Chondrocyte (in vitro differentiated cells): ENCODE measurements at regions not wholly inside any gene's neighbourhood (a gene's known extent, or its start where the extent isn't known, plus 50 kb on each side); places are given as distances from the start of the nearest gene placed in this dataset.

Experiments
- DNase-seq: peaks from one replicate; pipeline ENCODE4 v3.0.0; 2021; ENCODE audit warnings: mixed read lengths, low spot score
- H3K27ac Mint-ChIP-seq: one replicate; pipeline ENCODE4 v1.8.0; 2021; ENCODE audit warnings: mild to moderate bottlenecking, moderate library complexity, mixed read lengths; ENCODE audit not compliant: unreplicated experiment
- H3K27me3 Mint-ChIP-seq: 2 replicates; pipeline ENCODE4 v1.8.0; 2021; ENCODE audit warnings: low read depth, mixed read lengths
- H3K36me3 Mint-ChIP-seq: 2 replicates; pipeline ENCODE4 v1.8.0; 2021; ENCODE audit warnings: low read depth, mixed read lengths
- H3K4me1 Mint-ChIP-seq: 2 replicates; pipeline ENCODE4 v1.8.0; 2021; ENCODE audit warnings: low read depth, mild to moderate bottlenecking, mixed read lengths
- H3K4me3 Mint-ChIP-seq: one replicate; pipeline ENCODE4 v1.8.0; 2021; ENCODE audit warnings: mild to moderate bottlenecking, moderate library complexity, mixed read lengths; ENCODE audit not compliant: unreplicated experiment
- H3K9me3 Mint-ChIP-seq: 2 replicates; pipeline ENCODE4 v1.8.0; 2021; ENCODE audit warnings: low read depth, mixed read lengths
- TF ChIP-seq, protein P1 (sequence below): fragments of 200-600 bp; sonication (generic); IDR thresholded peaks from 2 replicates; pipeline ENCODE4 v1.5.0; 2021; ENCODE audit warnings: antibody characterized with exemption, mild to moderate bottlenecking, moderate library complexity

DNA sequence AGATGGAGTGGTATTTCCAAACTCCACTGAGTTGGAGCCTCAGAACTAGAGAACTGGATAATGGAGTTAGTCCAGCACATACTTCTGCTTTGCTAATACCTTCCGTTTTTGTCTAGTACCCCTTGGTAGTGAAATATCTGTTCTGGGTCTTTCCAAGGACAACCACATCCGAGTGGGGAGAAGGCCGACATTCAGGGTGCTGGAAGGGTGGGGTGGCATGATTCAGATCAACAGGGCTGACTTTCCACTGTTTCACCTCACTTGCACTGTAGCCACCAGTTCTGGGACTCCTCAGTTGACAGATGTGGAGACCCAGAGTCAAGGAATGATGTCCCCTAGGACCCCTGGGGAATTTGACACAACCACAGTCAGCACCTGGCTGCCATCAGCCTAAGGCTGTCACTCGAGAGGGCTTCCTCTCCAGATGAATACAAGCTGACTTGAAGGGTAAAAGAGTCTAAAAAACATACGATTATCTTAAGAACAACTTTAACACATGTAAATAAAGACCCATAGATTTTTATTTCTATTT, 84.8 kb upstream of the HNF1B start:
- Mint-ChIP-seq H3K27me3 (no peaks in the 10 kb centered on the region), H3K27ac (no peak overlapping the region), H3K4me1 (peaks cover 35% of the 10 kb centered on the region), H3K4me3 (no peak overlapping the region), H3K36me3 (no peaks in the 10 kb centered on the region), H3K9me3 (no peaks in the 10 kb centered on the region)
- DNase-seq = no peak
- TF ChIP-seq, protein P1, sequence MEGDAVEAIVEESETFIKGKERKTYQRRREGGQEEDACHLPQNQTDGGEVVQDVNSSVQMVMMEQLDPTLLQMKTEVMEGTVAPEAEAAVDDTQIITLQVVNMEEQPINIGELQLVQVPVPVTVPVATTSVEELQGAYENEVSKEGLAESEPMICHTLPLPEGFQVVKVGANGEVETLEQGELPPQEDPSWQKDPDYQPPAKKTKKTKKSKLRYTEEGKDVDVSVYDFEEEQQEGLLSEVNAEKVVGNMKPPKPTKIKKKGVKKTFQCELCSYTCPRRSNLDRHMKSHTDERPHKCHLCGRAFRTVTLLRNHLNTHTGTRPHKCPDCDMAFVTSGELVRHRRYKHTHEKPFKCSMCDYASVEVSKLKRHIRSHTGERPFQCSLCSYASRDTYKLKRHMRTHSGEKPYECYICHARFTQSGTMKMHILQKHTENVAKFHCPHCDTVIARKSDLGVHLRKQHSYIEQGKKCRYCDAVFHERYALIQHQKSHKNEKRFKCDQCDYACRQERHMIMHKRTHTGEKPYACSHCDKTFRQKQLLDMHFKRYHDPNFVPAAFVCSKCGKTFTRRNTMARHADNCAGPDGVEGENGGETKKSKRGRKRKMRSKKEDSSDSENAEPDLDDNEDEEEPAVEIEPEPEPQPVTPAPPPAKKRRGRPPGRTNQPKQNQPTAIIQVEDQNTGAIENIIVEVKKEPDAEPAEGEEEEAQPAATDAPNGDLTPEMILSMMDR = no peak

DNA sequence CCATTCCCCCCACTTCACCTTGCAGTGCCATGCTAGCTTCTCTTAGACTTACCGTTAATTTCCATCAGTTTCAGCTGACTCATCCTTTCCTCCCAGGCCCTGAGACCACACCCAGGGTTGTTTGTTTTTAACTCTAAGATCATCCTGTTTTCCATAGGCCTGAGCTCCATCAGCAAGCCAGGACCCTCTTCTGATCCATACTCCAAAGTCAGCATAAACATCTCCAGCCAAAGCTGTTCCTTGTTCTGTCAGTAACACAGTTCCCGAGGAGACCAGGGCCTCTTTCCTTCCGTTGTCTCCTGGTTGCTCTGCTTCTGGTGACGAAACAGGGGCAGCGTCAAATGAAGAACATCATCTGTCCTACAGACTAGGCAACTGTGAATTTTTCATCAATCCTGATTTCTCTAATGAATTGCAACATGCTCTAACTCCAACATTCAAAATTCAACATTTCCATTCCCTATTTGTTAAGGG, 83.8 kb upstream of the HNF1B start:
- no peaks in the 10 kb centered on the region for H3K27me3 Mint-ChIP-seq
- H3K4me3 Mint-ChIP-seq = no peak overlapping the region
- no peaks in the 10 kb centered on the region for H3K36me3 Mint-ChIP-seq
- H3K27ac Mint-ChIP-seq = no peak overlapping the region
- DNase-seq = no peak
- TF ChIP-seq, protein P1 = no peak
- H3K4me1 Mint-ChIP-seq = peaks cover 42% of the 10 kb centered on the region
- H3K9me3 Mint-ChIP-seq = no peaks in the 10 kb centered on the region

GRCh38 chr17:37827905-37828650, 83.2 kb upstream of the HNF1B start:
- Mint-ChIP-seq H3K27me3 (no peaks in the 10 kb centered on the region), H3K4me1 (peaks cover 42% of the 10 kb centered on the region), H3K4me3 (no peak overlapping the region), H3K9me3 (no peaks in the 10 kb centered on the region), H3K27ac (no peak overlapping the region), H3K36me3 (no peaks in the 10 kb centered on the region)
- TF ChIP-seq, protein P1 = no peak
- DNase-seq = no peak

DNA sequence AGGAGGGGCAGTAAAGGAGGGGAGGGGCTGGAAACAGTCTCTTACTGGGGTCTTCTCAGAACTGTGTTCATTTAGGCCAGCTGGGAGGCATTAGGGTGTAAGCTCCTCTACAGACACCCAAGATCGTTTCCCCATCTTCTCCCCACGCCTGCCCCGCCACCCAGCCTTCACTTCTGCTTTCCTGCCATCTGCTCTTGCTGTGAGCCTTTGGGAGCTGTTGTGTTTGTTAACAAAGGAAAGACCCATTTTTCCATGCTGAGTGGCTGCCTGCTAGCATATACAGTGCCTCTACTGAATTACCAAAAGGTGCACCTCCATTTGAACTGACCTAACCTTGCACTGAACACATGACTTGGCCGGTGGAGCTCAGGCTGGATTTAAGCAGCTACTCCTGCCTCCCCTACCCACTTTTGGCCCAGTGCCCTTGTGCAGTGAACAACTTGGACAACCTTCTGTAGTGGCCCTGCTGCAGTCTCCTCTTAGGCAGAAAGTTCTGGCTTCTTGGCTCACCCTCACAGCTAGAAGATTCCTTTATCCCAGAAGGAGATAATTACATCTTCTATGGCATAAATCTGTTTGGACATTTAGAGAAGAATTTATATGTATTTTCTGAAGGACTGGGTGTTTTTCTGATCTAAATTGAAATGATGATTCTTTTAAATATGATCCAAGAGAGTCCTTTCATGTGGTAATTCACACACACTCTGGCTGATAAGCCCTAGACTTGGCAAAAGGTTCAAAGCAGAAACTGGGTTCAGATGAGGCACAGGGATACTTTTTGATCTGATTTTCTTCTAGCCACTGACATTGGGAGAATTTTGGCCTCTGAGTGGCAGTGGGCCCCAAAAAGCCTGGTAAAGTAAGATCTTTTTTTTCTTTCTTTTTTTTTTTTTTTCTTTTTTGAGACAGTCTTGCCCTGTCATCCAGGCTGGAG, 81.9 kb upstream of the HNF1B start:
- Mint-ChIP-seq H3K4me3 (no peak overlapping the region), H3K4me1 (peaks cover 42% of the 10 kb centered on the region), H3K27ac (no peak overlapping the region), H3K9me3 (no peaks in the 10 kb centered on the region), H3K27me3 (no peaks in the 10 kb centered on the region), H3K36me3 (no peaks in the 10 kb centered on the region)
- TF ChIP-seq, protein P1 = no peak
- no peak for DNase-seq

GRCh38 chr17:37825851-37826250, 81.0 kb upstream of the HNF1B start:
- peak overlapping the region; percentile 30 for H3K27ac Mint-ChIP-seq
- no peak for DNase-seq
- H3K4me3 Mint-ChIP-seq = no peak overlapping the region
- H3K4me1 Mint-ChIP-seq = peaks cover 46% of the 10 kb centered on the region
- no peaks in the 10 kb centered on the region for H3K9me3 Mint-ChIP-seq
- H3K36me3 Mint-ChIP-seq = no peaks in the 10 kb centered on the region
- TF ChIP-seq, protein P1 = no peak
- H3K27me3 Mint-ChIP-seq = no peaks in the 10 kb centered on the region
